ENCODE measurements at regions not wholly inside any gene's neighbourhood (a gene's known extent, or its start where the extent isn't known, plus 50 kb on each side); places are given as distances from the start of the nearest gene placed in this dataset.
A peak's percentile ranks its signal among the peaks of the same experiment; 100 is the strongest.
"Not testable (repeated sequence)": the region's sequence is repeated elsewhere in the genome, so short reads cannot be mapped to it uniquely, and the experiment has no call there.

- Mint-ChIP-seq H3K27me3 (no peaks in the 10 kb centered on the region), H3K4me3 (no peak overlapping the region), H3K27ac (no peak overlapping the region), H3K36me3 (no peaks in the 10 kb centered on the region), H3K4me1 (no peaks in the 10 kb centered on the region), H3K9me3 (no peaks in the 10 kb centered on the region)
- DNase-seq, result no peak
- CTCF ChIA-PET, result no interaction called here
Measured at GRCh38 chr5:91503321-91503720, 120.2 kb upstream of the ARRDC3 start.

- Mint-ChIP-seq H3K27me3 (no peaks in the 10 kb centered on the region), H3K4me1 (no peaks in the 10 kb centered on the region), H3K9me3 (no peaks in the 10 kb centered on the region), H3K27ac (no peak overlapping the region), H3K4me3 (no peak overlapping the region), H3K36me3 (no peaks in the 10 kb centered on the region)
- CTCF ChIA-PET, result interaction anchor here (2.0 kb wide), 1 partner anchor 141 kb away, joined by 6 read pairs; no protein-coding TSS in a partner anchor
- no peak for DNase-seq
Measured at GRCh38 chr5:91500758-91501157, 117.6 kb upstream of the ARRDC3 start.

GRCh38 chr5:91499943-91500531, 116.9 kb upstream of the ARRDC3 start:
- H3K4me1 Mint-ChIP-seq, result no peaks in the 10 kb centered on the region
- no peak overlapping the region for H3K4me3 Mint-ChIP-seq
- no peak for DNase-seq
- CTCF ChIA-PET, result interaction anchor here (1.2 to 2.0 kb wide), 3 partner anchors 15 to 142 kb away, joined by 3 to 6 read pairs (median 6); no protein-coding TSS in a partner anchor
- H3K27ac Mint-ChIP-seq, result no peak overlapping the region
- H3K9me3 Mint-ChIP-seq, result no peaks in the 10 kb centered on the region
- no peaks in the 10 kb centered on the region for H3K36me3 Mint-ChIP-seq
- H3K27me3 Mint-ChIP-seq, result no peaks in the 10 kb centered on the region

- CTCF ChIA-PET, result no interaction called here
- no peaks in the 10 kb centered on the region for H3K27me3 Mint-ChIP-seq
- H3K4me1 Mint-ChIP-seq, result peaks cover 11% of the 10 kb centered on the region
- DNase-seq, result no peak
- H3K9me3 Mint-ChIP-seq, result no peaks in the 10 kb centered on the region
- H3K36me3 Mint-ChIP-seq, result no peaks in the 10 kb centered on the region
- no peak overlapping the region for H3K4me3 Mint-ChIP-seq
- no peak overlapping the region for H3K27ac Mint-ChIP-seq
Measured at GRCh38 chr5:91495699-91496098, 112.6 kb upstream of the ARRDC3 start.

DNA sequence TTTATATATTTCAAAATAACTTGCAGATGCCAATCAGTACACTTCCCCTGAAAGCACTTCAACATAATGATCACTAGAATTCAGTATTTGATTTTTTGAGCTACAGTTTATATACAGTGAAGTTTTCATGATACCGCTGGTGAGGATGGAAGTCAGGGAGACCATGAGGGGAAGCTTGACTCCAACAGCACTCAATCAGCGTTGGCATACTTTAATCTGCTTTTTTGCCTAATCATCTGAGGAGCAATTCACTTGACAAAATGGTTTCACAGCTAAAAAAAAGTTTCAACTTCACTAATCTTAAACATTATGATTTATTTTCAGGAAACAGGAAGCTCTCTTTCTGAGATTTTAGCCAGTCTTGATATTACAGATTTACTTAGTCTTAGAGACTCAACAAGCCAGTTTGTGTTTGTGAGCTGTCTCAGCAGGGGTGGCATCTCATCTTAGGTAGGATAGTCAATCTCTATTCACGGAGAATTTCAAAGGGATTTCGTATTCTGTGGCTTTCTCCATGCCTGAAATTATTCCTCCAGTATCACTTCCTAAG, 111.4 kb upstream of the ARRDC3 start:
- H3K27ac Mint-ChIP-seq, result no peak overlapping the region
- H3K36me3 Mint-ChIP-seq, result no peaks in the 10 kb centered on the region
- CTCF ChIA-PET, result no interaction called here
- peaks cover 11% of the 10 kb centered on the region for H3K4me1 Mint-ChIP-seq
- no peak for DNase-seq
- no peak overlapping the region for H3K4me3 Mint-ChIP-seq
- no peaks in the 10 kb centered on the region for H3K9me3 Mint-ChIP-seq
- H3K27me3 Mint-ChIP-seq, result no peaks in the 10 kb centered on the region

DNA sequence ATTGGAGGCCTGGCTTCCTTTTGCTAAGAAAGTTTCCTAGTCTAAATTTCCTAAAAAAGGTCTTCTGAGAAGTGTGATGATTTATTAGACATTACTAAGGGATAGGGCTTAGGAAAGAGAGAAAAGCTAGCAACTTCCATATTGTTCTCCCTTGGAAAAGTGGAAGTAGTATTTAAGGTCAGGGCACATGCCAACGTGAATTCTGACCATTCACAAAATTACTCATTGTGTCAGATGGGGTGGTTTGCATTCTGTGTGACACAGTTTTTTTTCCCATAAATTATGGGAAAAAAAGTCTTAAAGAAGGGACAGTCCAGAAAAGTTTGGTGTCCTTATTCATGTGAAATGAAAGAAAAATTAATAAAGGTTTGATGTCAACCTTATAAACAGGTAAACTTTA, 110.0 kb upstream of the ARRDC3 start:
- CTCF ChIA-PET, result no interaction called here
- H3K9me3 Mint-ChIP-seq, result no peaks in the 10 kb centered on the region
- no peak overlapping the region for H3K4me3 Mint-ChIP-seq
- no peak for DNase-seq
- H3K4me1 Mint-ChIP-seq, result peaks cover 11% of the 10 kb centered on the region
- no peaks in the 10 kb centered on the region for H3K27me3 Mint-ChIP-seq
- no peak overlapping the region for H3K27ac Mint-ChIP-seq
- no peaks in the 10 kb centered on the region for H3K36me3 Mint-ChIP-seq

DNA sequence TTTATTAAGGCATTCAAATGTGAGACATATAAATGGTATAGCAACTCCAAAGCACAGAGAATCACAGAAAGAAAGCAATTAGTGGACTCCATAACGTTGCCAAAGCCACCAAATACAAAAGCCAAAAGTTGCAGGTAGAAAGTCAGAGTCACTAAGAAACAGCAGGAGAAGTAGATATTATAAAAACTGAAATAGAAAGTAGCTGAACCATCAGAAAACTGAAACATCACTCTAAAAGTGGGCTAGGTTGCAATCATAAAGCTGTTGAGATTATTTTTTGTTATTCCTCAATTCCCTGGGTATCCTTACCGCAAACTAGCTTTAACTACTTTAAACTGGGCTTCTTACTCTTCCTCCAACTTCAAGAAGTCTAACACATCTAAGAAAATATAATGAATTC, 108.1 kb upstream of the ARRDC3 start:
- CTCF ChIA-PET, result no interaction called here
- Mint-ChIP-seq H3K4me3 (no peak overlapping the region), H3K27ac (no peak overlapping the region), H3K9me3 (no peaks in the 10 kb centered on the region), H3K4me1 (peaks cover 11% of the 10 kb centered on the region), H3K27me3 (no peaks in the 10 kb centered on the region), H3K36me3 (no peaks in the 10 kb centered on the region)
- DNase-seq, result no peak

GRCh38 chr5:91490316-91490715, 107.2 kb upstream of the ARRDC3 start:
- Mint-ChIP-seq H3K4me3 (no peak overlapping the region), H3K9me3 (no peaks in the 10 kb centered on the region), H3K27ac (no peak overlapping the region), H3K4me1 (peaks cover 11% of the 10 kb centered on the region), H3K36me3 (no peaks in the 10 kb centered on the region), H3K27me3 (no peaks in the 10 kb centered on the region)
- no peak for DNase-seq
- CTCF ChIA-PET, result no interaction called here

- DNase-seq, result no peak
- H3K36me3 Mint-ChIP-seq, result no peaks in the 10 kb centered on the region
- CTCF ChIA-PET, result no interaction called here
- peaks cover 2% of the 10 kb centered on the region for H3K4me1 Mint-ChIP-seq
- no peak overlapping the region for H3K27ac Mint-ChIP-seq
- no peaks in the 10 kb centered on the region for H3K9me3 Mint-ChIP-seq
- no peak overlapping the region for H3K4me3 Mint-ChIP-seq
- no peaks in the 10 kb centered on the region for H3K27me3 Mint-ChIP-seq
Measured at GRCh38 chr5:91487420-91487819, 104.3 kb upstream of the ARRDC3 start.

DNA sequence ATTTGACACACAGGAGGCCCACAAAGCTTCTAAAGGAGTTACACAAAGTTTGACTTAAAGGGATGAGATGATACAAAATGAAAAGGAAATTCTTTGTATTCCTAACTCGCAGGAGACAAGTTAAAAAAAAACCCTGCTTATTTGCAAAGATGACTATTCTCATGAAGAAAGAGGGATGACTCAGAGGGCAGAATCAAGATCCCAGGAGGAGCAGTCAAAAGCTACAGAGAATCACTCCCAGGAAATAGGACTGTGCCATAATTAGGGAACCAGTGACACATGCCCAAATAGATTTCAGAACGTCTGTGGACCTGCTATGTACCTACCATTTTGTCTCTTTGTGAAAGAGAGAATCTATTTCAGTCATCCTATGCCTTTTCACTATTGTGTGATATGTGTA, 103.5 kb upstream of the ARRDC3 start:
- H3K27me3 Mint-ChIP-seq, result no peaks in the 10 kb centered on the region
- no peaks in the 10 kb centered on the region for H3K9me3 Mint-ChIP-seq
- no peaks in the 10 kb centered on the region for H3K36me3 Mint-ChIP-seq
- no peak overlapping the region for H3K27ac Mint-ChIP-seq
- H3K4me3 Mint-ChIP-seq, result no peak overlapping the region
- no peaks in the 10 kb centered on the region for H3K4me1 Mint-ChIP-seq
- no peak for DNase-seq
- CTCF ChIA-PET, result no interaction called here

GRCh38 chr5:91484662-91485061, 101.5 kb upstream of the ARRDC3 start:
- no peak for DNase-seq
- Mint-ChIP-seq H3K4me1 (peaks cover 2% of the 10 kb centered on the region), H3K36me3 (no peaks in the 10 kb centered on the region), H3K9me3 (no peaks in the 10 kb centered on the region), H3K4me3 (no peak overlapping the region), H3K27me3 (no peaks in the 10 kb centered on the region), H3K27ac (no peak overlapping the region)
- CTCF ChIA-PET, result interaction anchor here (2.0 kb wide), 1 partner anchor 14 kb away, joined by 6 read pairs; no protein-coding TSS in a partner anchor

GRCh38 chr5:91479376-91479775, 96.3 kb upstream of the ARRDC3 start:
- not testable (repeated sequence) for H3K9me3 Mint-ChIP-seq
- peak overlapping the region; percentile 69 for H3K27ac Mint-ChIP-seq

GRCh38 chr5:91478096-91478495, 95.0 kb upstream of the ARRDC3 start:
- peaks cover 9% of the 10 kb centered on the region for H3K4me1 Mint-ChIP-seq
- DNase-seq, result no peak
- H3K27ac Mint-ChIP-seq, result no peak overlapping the region
- no peaks in the 10 kb centered on the region for H3K27me3 Mint-ChIP-seq
- CTCF ChIA-PET, result no interaction called here
- H3K4me3 Mint-ChIP-seq, result no peak overlapping the region
- no peaks in the 10 kb centered on the region for H3K36me3 Mint-ChIP-seq
- no peaks in the 10 kb centered on the region for H3K9me3 Mint-ChIP-seq

More at GRCh38 chr5:91479376-91479775, 96.3 kb upstream of the ARRDC3 start:
- H3K4me3 Mint-ChIP-seq, H3K27me3 Mint-ChIP-seq, H3K4me1 Mint-ChIP-seq, CTCF ChIA-PET, DNase-seq, H3K36me3 Mint-ChIP-seq: not testable (repeated sequence)

- Mint-ChIP-seq H3K9me3 (no peaks in the 10 kb centered on the region), H3K4me1 (peaks cover 9% of the 10 kb centered on the region), H3K27ac (no peak overlapping the region), H3K4me3 (no peak overlapping the region), H3K36me3 (no peaks in the 10 kb centered on the region), H3K27me3 (no peaks in the 10 kb centered on the region)
- CTCF ChIA-PET, result no interaction called here
- no peak for DNase-seq
Measured at GRCh38 chr5:91477408-91477807, 94.3 kb upstream of the ARRDC3 start.

DNA sequence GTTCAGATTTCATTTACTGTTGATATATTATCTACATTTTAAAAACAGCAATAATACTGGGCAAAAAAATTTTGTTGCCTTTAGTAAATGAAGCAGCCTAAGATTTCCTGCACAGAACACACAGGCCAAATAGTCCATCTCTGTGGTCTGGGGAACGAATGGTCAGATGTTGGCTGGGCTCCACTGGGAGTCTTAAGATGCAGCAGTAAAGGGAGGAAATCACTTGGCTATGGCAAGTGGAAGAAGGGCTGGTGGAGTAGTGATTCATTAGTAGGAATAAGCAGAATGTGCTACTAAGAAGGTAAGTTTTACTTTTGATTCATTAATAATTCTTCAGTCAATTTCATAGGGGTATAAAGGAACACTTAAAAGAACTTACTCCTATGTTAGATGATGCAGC, 91.1 kb upstream of the ARRDC3 start:
- H3K27ac Mint-ChIP-seq, result no peak overlapping the region
- CTCF ChIA-PET, result no interaction called here
- H3K9me3 Mint-ChIP-seq, result no peaks in the 10 kb centered on the region
- no peaks in the 10 kb centered on the region for H3K27me3 Mint-ChIP-seq
- peaks cover 2% of the 10 kb centered on the region for H3K4me1 Mint-ChIP-seq
- H3K36me3 Mint-ChIP-seq, result no peaks in the 10 kb centered on the region
- no peak for DNase-seq
- no peak overlapping the region for H3K4me3 Mint-ChIP-seq
